ENCODE measurements at regions not wholly inside any gene's neighbourhood (a gene's known extent, or its start where the extent isn't known, plus 50 kb on each side); places are given as distances from the start of the nearest gene placed in this dataset.

GRCh38 chr6:170162775-170163404, 128.0 kb downstream of the DLL1 start:
- no peak for DNase-seq (ENCODE audit: low read depth in 2 of 2)

- no peak for DNase-seq (ENCODE audit: low read depth in 2 of 2)
Observed at GRCh38 chr6:170162011-170162774, 128.7 kb downstream of the DLL1 start.

- no peak for DNase-seq (ENCODE audit: low read depth in 2 of 2)
Observed at GRCh38 chr6:170160628-170161611, 130.0 kb downstream of the DLL1 start.

GRCh38 chr6:170160031-170160627, 130.7 kb downstream of the DLL1 start:
- DNase-seq (ENCODE audit: low read depth in 2 of 2), result no peak

GRCh38 chr6:170159022-170159965, 131.6 kb downstream of the DLL1 start:
- DNase-seq (ENCODE audit: low read depth in 2 of 2), result no peak

GRCh38 chr6:170158296-170159021, 132.4 kb downstream of the DLL1 start:
- no peak for DNase-seq (ENCODE audit: low read depth in 2 of 2)

- no peak for DNase-seq (ENCODE audit: low read depth in 2 of 2)
Observed at GRCh38 chr6:170157567-170158218, 133.2 kb downstream of the DLL1 start.

GRCh38 chr6:170156448-170157375, 134.2 kb downstream of the DLL1 start:
- no peak for DNase-seq (ENCODE audit: low read depth in 2 of 2)

GRCh38 chr6:170155464-170156196, 135.2 kb downstream of the DLL1 start:
- DNase-seq (ENCODE audit: low read depth in 2 of 2), result no peak

GRCh38 chr6:170153436-170154319, 137.2 kb downstream of the DLL1 start:
- DNase-seq (ENCODE audit: low read depth in 2 of 2), result no peak

- no peak for DNase-seq (ENCODE audit: low read depth in 2 of 2)
Observed at GRCh38 chr6:170152989-170153388, 137.9 kb downstream of the DLL1 start.

- DNase-seq (ENCODE audit: low read depth in 2 of 2), result no peak
Observed at GRCh38 chr6:170152124-170152926, 138.6 kb downstream of the DLL1 start.

GRCh38 chr6:170151804-170152123, 139.1 kb downstream of the DLL1 start:
- DNase-seq (ENCODE audit: low read depth in 2 of 2), result no peak

GRCh38 chr6:170151321-170151771, 139.5 kb downstream of the DLL1 start:
- DNase-seq (ENCODE audit: low read depth in 2 of 2), result no peak

- DNase-seq (ENCODE audit: low read depth in 2 of 2), result no peak
Observed at GRCh38 chr6:170150590-170150945, 140.3 kb downstream of the DLL1 start.
